Caco-2 (cell line): ENCODE measurements at regions not wholly inside any gene's neighbourhood (a gene's known extent, or its start where the extent isn't known, plus 50 kb on each side); places are given as distances from the start of the nearest gene placed in this dataset.

Experiments
- BruUV-seq: library from RNA; stranded (reverse); fragments of 400-500 nt; replicated peaks from 2 replicates; lab custom pipeline; 2021; lab: Mats Ljungman, UMichigan
- CTCF ChIA-PET: fragments of 300-600 bp; sonication (Branson Sonifier 250); formaldehyde crosslinking; loops from one replicate; lab custom pipeline; 2022; ENCODE audit warnings: antibody characterized with exemption; lab: Charles Lee
- POLR2A ChIA-PET: fragments of 300-600 bp; sonication (Branson Sonifier 250); formaldehyde crosslinking; loops from one replicate; lab custom pipeline; 2022; ENCODE audit warnings: antibody characterized with exemption; lab: Charles Lee
- DNase-seq, 2 experiments: peaks; one replicate each; pipeline versions ENCODE4 v3.0.0 to v3.0.0-alpha.2; 2020 to 2022
- H3K27me3 ChIP-seq: replicated peaks from 2 replicates; pipeline ENCODE4 v1.6.0; 2011; ENCODE audit warnings: low read length; ENCODE audit not compliant: control insufficient read depth, insufficient read depth
- H3K36me3 ChIP-seq: 2 replicates; pipeline ENCODE4 v1.5.1; 2011; ENCODE audit warnings: low read length; ENCODE audit not compliant: control insufficient read depth, insufficient read depth
- H3K4me1 ChIP-seq: fragments of 250-450 bp; sonication (Bioruptor Pico); 2 replicates; pipeline ENCODE4 v1.5.1; 2020; ENCODE audit warnings: mild to moderate bottlenecking
- H3K4me3 ChIP-seq: 2 replicates; pipeline ENCODE4 v1.5.1; 2011; ENCODE audit warnings: low read depth, mild to moderate bottlenecking, control low read depth, low read length
- H3K9me3 ChIP-seq: fragments of 250-450 bp; sonication (Bioruptor Pico); 2 replicates; pipeline ENCODE4 v1.5.1; 2020; ENCODE audit warnings: mild to moderate bottlenecking, moderate library complexity
- H3K27ac Mint-ChIP-seq: one replicate; pipeline ENCODE4 v1.8.0; 2022; ENCODE audit warnings: mixed read lengths; ENCODE audit not compliant: unreplicated experiment
- H3K27me3 Mint-ChIP-seq: one replicate; pipeline ENCODE4 v1.8.0; 2022; ENCODE audit warnings: mixed read lengths; ENCODE audit not compliant: insufficient read depth, unreplicated experiment
- H3K36me3 Mint-ChIP-seq: one replicate; pipeline ENCODE4 v1.8.0; 2022; ENCODE audit warnings: mild to moderate bottlenecking, mixed read lengths; ENCODE audit not compliant: insufficient read depth, unreplicated experiment
- H3K4me1 Mint-ChIP-seq: one replicate; pipeline ENCODE4 v1.8.0; 2022; ENCODE audit warnings: low read depth, mixed read lengths; ENCODE audit not compliant: unreplicated experiment
- H3K4me3 Mint-ChIP-seq: one replicate; pipeline ENCODE4 v1.8.0; 2022; ENCODE audit warnings: mild to moderate bottlenecking, moderate library complexity, mixed read lengths; ENCODE audit not compliant: unreplicated experiment
- H3K9me3 Mint-ChIP-seq: one replicate; pipeline ENCODE4 v1.8.0; 2022; ENCODE audit warnings: mixed read lengths; ENCODE audit not compliant: unreplicated experiment
- CTCF ChIP-seq, 2 experiments: fragments of 200-600 bp in 1 of 2; IDR thresholded peaks; 1 replicate in 1 of 2; 2 replicates in 1 of 2; pipeline versions ENCODE4 v1.5.1 to v1.8.0; 2011 to 2022; ENCODE audit warnings: antibody characterized with exemption in 1 of 2, control low read depth in 1 of 2, inconsistent platforms in 1 of 2, low read depth in 1 of 2, low read length in 1 of 2, mild to moderate bottlenecking in 1 of 2, moderate library complexity in 1 of 2; ENCODE audit not compliant: insufficient read depth in 1 of 2, severe bottlenecking in 1 of 2, unreplicated experiment in 1 of 2
- intact Hi-C: fragments of 100-400 bp; cut with micrococcal nuclease; formaldehyde crosslinking; loops from one replicate; pipeline ENCODE4 v1.10.0; 2022; ENCODE audit not compliant: unreplicated experiment

GRCh38 chrX:7638078-7638710, 204.8 kb upstream of the VCX start:
- Mint-ChIP-seq H3K27me3 (no peaks in the 10 kb centered on the region), H3K27ac (no peak overlapping the region), H3K4me3 (no peak overlapping the region), H3K9me3 (no peaks in the 10 kb centered on the region), H3K36me3 (no peaks in the 10 kb centered on the region), H3K4me1 (no peaks in the 10 kb centered on the region)
- ChIA-PET CTCF (no interaction called here), POLR2A (no interaction called here)
- Histone ChIP-seq H3K4me1 (no peaks in the 10 kb centered on the region), H3K27me3 (no peaks in the 10 kb centered on the region), H3K36me3 (no peaks in the 10 kb centered on the region), H3K4me3 (no peak overlapping the region), H3K9me3 (no peaks in the 10 kb centered on the region)
- no TSS peak for BruUV-seq
- DNase-seq: no peak
- TF ChIP-seq CTCF (IDR thresholded peaks at IDR 0.05; ENCODE audit: insufficient read depth in 1 of 2, low read depth in 1 of 2, low read length in 1 of 2, severe bottlenecking in 1 of 2, unreplicated experiment in 1 of 2): no peak
- intact Hi-C loops: no loop called here

- BruUV-seq: no TSS peak
- H3K4me1 Mint-ChIP-seq: no peaks in the 10 kb centered on the region
- intact Hi-C loops: no loop called here
Observed at GRCh38 chrX:7637066-7637465, 205.9 kb upstream of the VCX start.

GRCh38 chrX:7635604-7636003, 207.4 kb upstream of the VCX start:
- Histone ChIP-seq H3K9me3 (no peaks in the 10 kb centered on the region), H3K4me1 (no peaks in the 10 kb centered on the region), H3K4me3 (no peak overlapping the region), H3K36me3 (no peaks in the 10 kb centered on the region), H3K27me3 (no peaks in the 10 kb centered on the region)
- Mint-ChIP-seq H3K27ac (no peak overlapping the region), H3K4me3 (no peak overlapping the region), H3K36me3 (no peaks in the 10 kb centered on the region), H3K27me3 (no peaks in the 10 kb centered on the region), H3K9me3 (no peaks in the 10 kb centered on the region), H3K4me1 (no peaks in the 10 kb centered on the region)
- DNase-seq: no peak
- POLR2A ChIA-PET: no interaction called here
- no TSS peak for BruUV-seq
- CTCF ChIA-PET: no interaction called here
- TF ChIP-seq CTCF (IDR thresholded peaks at IDR 0.05; ENCODE audit: insufficient read depth in 1 of 2, low read depth in 1 of 2, low read length in 1 of 2, severe bottlenecking in 1 of 2, unreplicated experiment in 1 of 2): no peak
- intact Hi-C loops: no loop called here

More at GRCh38 chrX:7637066-7637465, 205.9 kb upstream of the VCX start:
- Histone ChIP-seq H3K27me3 (no peaks in the 10 kb centered on the region), H3K4me1 (no peaks in the 10 kb centered on the region), H3K4me3 (no peak overlapping the region), H3K36me3 (no peaks in the 10 kb centered on the region), H3K9me3 (no peaks in the 10 kb centered on the region)
- H3K4me3 Mint-ChIP-seq: no peak overlapping the region
- no peak overlapping the region for H3K27ac Mint-ChIP-seq
- H3K27me3 Mint-ChIP-seq: no peaks in the 10 kb centered on the region
- no peaks in the 10 kb centered on the region for H3K36me3 Mint-ChIP-seq
- POLR2A ChIA-PET: no interaction called here
- TF ChIP-seq CTCF (IDR thresholded peaks at IDR 0.05; ENCODE audit: insufficient read depth in 1 of 2, low read depth in 1 of 2, low read length in 1 of 2, severe bottlenecking in 1 of 2, unreplicated experiment in 1 of 2): no peak
- CTCF ChIA-PET: no interaction called here
- DNase-seq: no peak
- no peaks in the 10 kb centered on the region for H3K9me3 Mint-ChIP-seq
